ENCODE measurements at regions not wholly inside any gene's neighbourhood (a gene's known extent, or its start where the extent isn't known, plus 50 kb on each side); places are given as distances from the start of the nearest gene placed in this dataset.

GRCh38 chr7:93632371-93632770, 57.8 kb upstream of the CALCR start:
- Histone ChIP-seq H3K27ac (no peak overlapping the region), H3K36me3 (ENCODE audit: insufficient read depth) (no peaks in the 10 kb centered on the region), H3K4me3 (IDR thresholded peaks at IDR 0.05; ENCODE audit: insufficient read depth, low read depth, low read length) (no peak overlapping the region), H3K27me3 (ENCODE audit: insufficient read depth, low read depth) (no peaks in the 10 kb centered on the region), H3K4me1 (ENCODE audit: low read depth, poor library complexity, severe bottlenecking) (no peaks in the 10 kb centered on the region), H4K20me1 (ENCODE audit: insufficient read depth) (no peaks in the 10 kb centered on the region), H3K9ac (no peak overlapping the region), H3K79me2 (ENCODE audit: insufficient read depth, low read depth) (no peaks in the 10 kb centered on the region), H3K4me2 (no peak overlapping the region), H2AFZ (ENCODE audit: low read depth) (no peak overlapping the region)
- TF ChIP-seq, protein P1, sequence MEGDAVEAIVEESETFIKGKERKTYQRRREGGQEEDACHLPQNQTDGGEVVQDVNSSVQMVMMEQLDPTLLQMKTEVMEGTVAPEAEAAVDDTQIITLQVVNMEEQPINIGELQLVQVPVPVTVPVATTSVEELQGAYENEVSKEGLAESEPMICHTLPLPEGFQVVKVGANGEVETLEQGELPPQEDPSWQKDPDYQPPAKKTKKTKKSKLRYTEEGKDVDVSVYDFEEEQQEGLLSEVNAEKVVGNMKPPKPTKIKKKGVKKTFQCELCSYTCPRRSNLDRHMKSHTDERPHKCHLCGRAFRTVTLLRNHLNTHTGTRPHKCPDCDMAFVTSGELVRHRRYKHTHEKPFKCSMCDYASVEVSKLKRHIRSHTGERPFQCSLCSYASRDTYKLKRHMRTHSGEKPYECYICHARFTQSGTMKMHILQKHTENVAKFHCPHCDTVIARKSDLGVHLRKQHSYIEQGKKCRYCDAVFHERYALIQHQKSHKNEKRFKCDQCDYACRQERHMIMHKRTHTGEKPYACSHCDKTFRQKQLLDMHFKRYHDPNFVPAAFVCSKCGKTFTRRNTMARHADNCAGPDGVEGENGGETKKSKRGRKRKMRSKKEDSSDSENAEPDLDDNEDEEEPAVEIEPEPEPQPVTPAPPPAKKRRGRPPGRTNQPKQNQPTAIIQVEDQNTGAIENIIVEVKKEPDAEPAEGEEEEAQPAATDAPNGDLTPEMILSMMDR (conservative IDR thresholded peaks at IDR 0.05; ENCODE audit: low read depth, low read length) = no peak

GRCh38 chr7:93629291-93629801, 54.8 kb upstream of the CALCR start:
- no peak overlapping the region for H3K4me2 ChIP-seq
- H3K9ac ChIP-seq = no peak overlapping the region
- no peak overlapping the region for H2AFZ ChIP-seq (ENCODE audit: low read depth)
- TF ChIP-seq, protein P1 (conservative IDR thresholded peaks at IDR 0.05; ENCODE audit: low read depth, low read length) = no peak
- H3K27ac ChIP-seq = no peak overlapping the region
- no peaks in the 10 kb centered on the region for H3K4me1 ChIP-seq (ENCODE audit: low read depth, poor library complexity, severe bottlenecking)
- H3K36me3 ChIP-seq (ENCODE audit: insufficient read depth) = no peaks in the 10 kb centered on the region
- H3K27me3 ChIP-seq (ENCODE audit: insufficient read depth, low read depth) = no peaks in the 10 kb centered on the region
- no peak overlapping the region for H3K4me3 ChIP-seq (IDR thresholded peaks at IDR 0.05; ENCODE audit: insufficient read depth, low read depth, low read length)
- H4K20me1 ChIP-seq (ENCODE audit: insufficient read depth) = no peaks in the 10 kb centered on the region
- no peaks in the 10 kb centered on the region for H3K79me2 ChIP-seq (ENCODE audit: insufficient read depth, low read depth)

DNA sequence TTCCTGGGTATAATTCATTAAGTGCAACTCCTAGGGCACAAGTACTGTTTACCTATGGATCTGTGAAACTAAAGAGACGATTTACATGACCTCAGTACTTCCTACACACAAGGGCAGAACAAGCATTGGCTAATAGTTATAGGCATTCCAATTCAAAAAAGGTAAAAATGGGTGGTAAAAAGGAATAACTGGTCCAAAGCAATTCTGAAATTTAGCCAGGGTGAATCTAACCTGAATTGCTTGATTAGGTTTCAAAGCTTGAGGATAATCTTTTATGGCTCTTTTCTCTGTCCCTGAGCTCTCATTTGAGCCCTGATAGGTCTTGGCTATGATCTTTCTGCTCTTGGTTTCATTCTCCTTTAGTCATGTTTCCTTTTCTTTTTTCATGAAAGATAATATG, 52.3 kb upstream of the CALCR start:
- Histone ChIP-seq H3K79me2 (ENCODE audit: insufficient read depth, low read depth) (no peaks in the 10 kb centered on the region), H3K4me3 (IDR thresholded peaks at IDR 0.05; ENCODE audit: insufficient read depth, low read depth, low read length) (no peak overlapping the region), H2AFZ (ENCODE audit: low read depth) (no peak overlapping the region), H3K9ac (no peak overlapping the region), H3K4me1 (ENCODE audit: low read depth, poor library complexity, severe bottlenecking) (no peaks in the 10 kb centered on the region), H3K27ac (no peak overlapping the region), H3K4me2 (no peak overlapping the region), H3K36me3 (ENCODE audit: insufficient read depth) (no peaks in the 10 kb centered on the region), H4K20me1 (ENCODE audit: insufficient read depth) (no peaks in the 10 kb centered on the region), H3K27me3 (ENCODE audit: insufficient read depth, low read depth) (no peaks in the 10 kb centered on the region)
- TF ChIP-seq, protein P1 (conservative IDR thresholded peaks at IDR 0.05; ENCODE audit: low read depth, low read length) = no peak
